Psoas muscle (tissue), 7 donors: ENCODE measurements at regions not wholly inside any gene's neighbourhood (a gene's known extent, or its start where the extent isn't known, plus 50 kb on each side); places are given as distances from the start of the nearest gene placed in this dataset.

ENCODE experiments used
- ATAC-seq, 4 donors: fragments of 200-7000 bp; cut with Tn5 transposase; one replicate each; pipeline ENCODE4 v1.9.1; 2020; ENCODE audit warnings: moderate library complexity in 3 of 4, mild to moderate bottlenecking in 2 of 4
- DNase-seq, 2 donors: peaks; one replicate each; pipeline ENCODE4 v3.0.0-alpha.2; 2020
- H3K27ac ChIP-seq: fragments of 200-600 bp; one replicate; pipeline ENCODE4 v1.8.0; 2022
- H3K27me3 ChIP-seq, 3 donors: fragments of 200-600 bp in 1 of 3; one replicate each; pipeline versions ENCODE4 v1.6.1 to v1.8.0; 2013 to 2022; ENCODE audit warnings: low read length in 2 of 3, mild to moderate bottlenecking in 2 of 3, moderate library complexity in 1 of 3; ENCODE audit not compliant: insufficient read depth in 3 of 3
- H3K36me3 ChIP-seq, 2 donors: fragments of 200-600 bp in 1 of 2; one replicate each; pipeline versions ENCODE4 v1.6.1 to v1.8.0; 2013 to 2022; ENCODE audit warnings: low read depth in 1 of 2, mild to moderate bottlenecking in 1 of 2, moderate library complexity in 1 of 2; ENCODE audit not compliant: insufficient read depth in 1 of 2
- H3K4me1 ChIP-seq: fragments of 200-600 bp; one replicate; pipeline ENCODE4 v1.8.0; 2022
- H3K4me3 ChIP-seq: fragments of 200-600 bp; one replicate; pipeline ENCODE4 v1.8.0; 2022; ENCODE audit warnings: mild to moderate bottlenecking
- H3K9me3 ChIP-seq: fragments of 200-600 bp; one replicate; pipeline ENCODE4 v1.8.0; 2022
- CTCF ChIP-seq: fragments of 200-600 bp; IDR thresholded peaks from one replicate; pipeline ENCODE4 v1.8.0; 2022; ENCODE audit warnings: antibody characterized with exemption
- WGBS, 3 donors: extraction: QIAGEN DNeasy Blood & Tissue Kit; methylation state at CpG; one replicate each; pipeline versions ENCODE4 v1.1.6 to v1.1.7; 2013; 5-methylcytosine and 5-hydroxymethylcytosine counted together
- intact Hi-C, 2 donors: fragments of 100-400 bp; cut with DNase I; formaldehyde crosslinking; loops; one replicate each; pipeline versions ENCODE4 v1.11.0 to v1.14.2; 2022
- donor health status: healthy with polysubstance abuse.
- donor health status: DM: no; HTN: no; CAD: no; lungs with moderate emphysema.
- donor health status: Bipolar disorder and iron deficiency.
- donor health status: healthy.
- donor health status: DM: yes; HTN: yes; CAD: no.
- donor health status: DM: no; HTN: no; CAD: no.
- donor health status: DM: yes; HTN: yes; CAD: no.

- H3K4me1 ChIP-seq = no peaks in the 10 kb centered on the region
- no peaks in the 10 kb centered on the region for H3K36me3 ChIP-seq
- DNase-seq (no peak), ATAC-seq (no peak)
- no peaks in the 10 kb centered on the region for H3K9me3 ChIP-seq
- H3K27me3 ChIP-seq = no peaks in the 10 kb centered on the region
- no peak overlapping the region for H3K4me3 ChIP-seq
- no peak for TF ChIP-seq CTCF
- H3K27ac ChIP-seq = no peak overlapping the region
- WGBS, 3 donors = 86 to 88% (median 87%) methylated on average over 4 of the region's 4 CpGs
- intact Hi-C loops = no loop called here
Observed at GRCh38 chr1:209483691-209484090, 99.8 kb upstream of the CAMK1G start.

- no peak for DNase-seq
Observed at GRCh38 chr1:209484429-209484828, 99.1 kb upstream of the CAMK1G start.

GRCh38 chr1:209485167-209485566 lies 98.3 kb upstream of the CAMK1G start:
- WGBS, 3 donors = 52 to 56% (median 53%) methylated on average over 2 of the region's 2 CpGs
- no peaks in the 10 kb centered on the region for H3K4me1 ChIP-seq
- H3K36me3 ChIP-seq = no peaks in the 10 kb centered on the region
- DNase-seq (no peak), ATAC-seq (no peak)
- no peak overlapping the region for H3K27ac ChIP-seq
- TF ChIP-seq CTCF = no peak
- intact Hi-C loops = no loop called here
- no peaks in the 10 kb centered on the region for H3K27me3 ChIP-seq
- H3K9me3 ChIP-seq = no peaks in the 10 kb centered on the region
- no peak overlapping the region for H3K4me3 ChIP-seq

More at GRCh38 chr1:209484429-209484828, 99.1 kb upstream of the CAMK1G start:
- intact Hi-C loops = no loop called here
- Histone ChIP-seq H3K36me3 (no peaks in the 10 kb centered on the region), H3K9me3 (no peaks in the 10 kb centered on the region), H3K27me3 (no peaks in the 10 kb centered on the region), H3K4me1 (no peaks in the 10 kb centered on the region), H3K27ac (no peak overlapping the region), H3K4me3 (no peak overlapping the region)
- TF ChIP-seq CTCF = no peak
- ATAC-seq = no peak

- intact Hi-C loops = no loop called here
- no peak for TF ChIP-seq CTCF
- ATAC-seq (no peak), DNase-seq (no peak)
- no peaks in the 10 kb centered on the region for H3K9me3 ChIP-seq
- no peaks in the 10 kb centered on the region for H3K4me1 ChIP-seq
- 75 to 92% (median 89%) methylated on average over 3 of the region's 3 CpGs for WGBS, 3 donors
- no peak overlapping the region for H3K4me3 ChIP-seq
- no peaks in the 10 kb centered on the region for H3K36me3 ChIP-seq
- no peak overlapping the region for H3K27ac ChIP-seq
- no peaks in the 10 kb centered on the region for H3K27me3 ChIP-seq
Observed at GRCh38 chr1:209485751-209486150, 97.8 kb upstream of the CAMK1G start.

- Histone ChIP-seq H3K27me3 (no peaks in the 10 kb centered on the region), H3K4me1 (no peaks in the 10 kb centered on the region), H3K27ac (no peak overlapping the region), H3K9me3 (no peaks in the 10 kb centered on the region), H3K4me3 (no peak overlapping the region), H3K36me3 (no peaks in the 10 kb centered on the region)
- DNase-seq (no peak), ATAC-seq (no peak)
- WGBS, 3 donors = 89 to 96% (median 89%) methylated on average over 1 of the region's 1 CpG
- TF ChIP-seq CTCF = no peak
- intact Hi-C loops = no loop called here
Observed at GRCh38 chr1:209486861-209487593, 96.5 kb upstream of the CAMK1G start.
